ENCODE measurements at regions not wholly inside any gene's neighbourhood (a gene's known extent, or its start where the extent isn't known, plus 50 kb on each side); places are given as distances from the start of the nearest gene placed in this dataset.

GRCh38 chr6:91781946-91782345, 1195.1 kb upstream of the MAP3K7 start:
- no peak for DNase-seq

- DNase-seq: no peak
Observed at GRCh38 chr6:91780270-91780669, 1193.4 kb upstream of the MAP3K7 start.

GRCh38 chr6:91761621-91762020, 1174.7 kb upstream of the MAP3K7 start:
- no peak for DNase-seq

GRCh38 chr6:91754691-91755090, 1167.8 kb upstream of the MAP3K7 start:
- no peak for DNase-seq

GRCh38 chr6:91751526-91751925, 1164.7 kb upstream of the MAP3K7 start:
- DNase-seq: no peak

GRCh38 chr6:91744566-91744965, 1157.7 kb upstream of the MAP3K7 start:
- DNase-seq: no peak

- DNase-seq: no peak
Observed at GRCh38 chr6:91743756-91744155, 1156.9 kb upstream of the MAP3K7 start.

GRCh38 chr6:91731939-91732338, 1145.1 kb upstream of the MAP3K7 start:
- no peak for DNase-seq

- DNase-seq: no peak
Observed at GRCh38 chr6:91730710-91731109, 1143.8 kb upstream of the MAP3K7 start.

GRCh38 chr6:91720324-91720723, 1133.5 kb upstream of the MAP3K7 start:
- no peak for DNase-seq

GRCh38 chr6:91719414-91719813, 1132.5 kb upstream of the MAP3K7 start:
- DNase-seq: no peak

GRCh38 chr6:91718198-91718597, 1131.3 kb upstream of the MAP3K7 start:
- DNase-seq: no peak

GRCh38 chr6:91717094-91717493, 1130.2 kb upstream of the MAP3K7 start:
- no peak for DNase-seq

- no peak for DNase-seq
Observed at GRCh38 chr6:91716361-91716760, 1129.5 kb upstream of the MAP3K7 start.

- no peak for DNase-seq
Observed at GRCh38 chr6:91715171-91715805, 1128.4 kb upstream of the MAP3K7 start.

- DNase-seq: no peak
Observed at GRCh38 chr6:91713911-91714310, 1127.0 kb upstream of the MAP3K7 start.

GRCh38 chr6:91711518-91711917, 1124.6 kb upstream of the MAP3K7 start:
- no peak for DNase-seq

GRCh38 chr6:91710342-91710741, 1123.5 kb upstream of the MAP3K7 start:
- no peak for DNase-seq

- DNase-seq: no peak
Observed at GRCh38 chr6:91708534-91708933, 1121.7 kb upstream of the MAP3K7 start.

GRCh38 chr6:91705646-91706045, 1118.8 kb upstream of the MAP3K7 start:
- DNase-seq: no peak

- DNase-seq: no peak
Observed at GRCh38 chr6:91704531-91704930, 1117.7 kb upstream of the MAP3K7 start.

- DNase-seq: no peak
Observed at GRCh38 chr6:91697010-91697695, 1110.3 kb upstream of the MAP3K7 start.

- DNase-seq: no peak
Observed at GRCh38 chr6:91695221-91695620, 1108.3 kb upstream of the MAP3K7 start.

GRCh38 chr6:91694016-91694654, 1107.3 kb upstream of the MAP3K7 start:
- no peak for DNase-seq
